DMS79 (cell line): ENCODE measurements at regions not wholly inside any gene's neighbourhood (a gene's known extent, or its start where the extent isn't known, plus 50 kb on each side); places are given as distances from the start of the nearest gene placed in this dataset.
"Not testable (repeated sequence)": the region's sequence is repeated elsewhere in the genome, so short reads cannot be mapped to it uniquely, and the experiment has no call there.

Experiments used
- DNase-seq: peaks from one replicate; lab custom pipeline; 2025; lab: John Stamatoyannopoulos, UW

DNA sequence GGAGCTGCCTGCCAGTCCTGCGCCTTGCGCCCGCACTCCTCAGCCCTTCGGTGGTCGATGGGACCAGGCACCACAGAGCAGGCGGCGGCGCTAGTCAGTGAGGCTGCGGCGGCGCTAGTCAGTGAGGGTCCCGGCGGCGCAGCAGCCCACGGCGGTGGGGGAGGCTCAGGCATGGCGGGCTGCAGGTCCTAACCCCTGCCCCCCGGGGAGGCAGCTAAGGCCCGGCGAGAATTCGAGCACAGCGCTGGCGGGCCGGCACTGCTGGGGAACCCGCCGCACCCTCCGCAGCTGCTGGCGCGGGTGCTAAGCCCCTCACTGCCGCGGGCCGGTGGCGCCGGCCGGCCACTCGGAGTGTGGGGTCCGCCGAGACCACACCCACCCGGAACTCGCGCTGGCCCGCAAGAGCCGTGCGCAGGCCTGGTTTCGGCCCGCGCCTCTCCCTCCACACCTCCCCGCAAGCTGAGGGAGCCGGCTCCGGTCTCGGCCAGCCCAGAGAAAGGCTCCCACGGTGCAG, 867.4 kb downstream of the DSC3 start:
- no peak for DNase-seq

DNA sequence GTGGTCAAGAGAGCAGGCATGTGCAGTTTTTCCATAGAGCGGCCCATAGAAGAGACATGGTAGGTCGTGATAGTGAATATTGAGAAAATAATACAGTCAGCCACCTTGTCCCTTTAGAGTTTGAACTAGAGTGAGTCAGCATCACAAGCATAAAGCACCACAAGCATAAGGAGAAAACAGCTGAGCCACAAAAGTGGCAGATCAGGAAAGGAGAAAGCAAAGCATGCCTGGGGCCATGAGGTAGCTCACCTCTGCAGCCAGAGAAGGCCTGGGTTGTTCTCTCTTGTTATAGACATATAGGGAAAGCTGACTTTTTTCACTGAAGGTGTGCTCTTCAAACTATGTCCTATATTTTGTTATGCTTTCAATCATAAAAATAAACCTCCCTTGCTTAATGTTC, 879.0 kb downstream of the DSC3 start:
- no peak for DNase-seq

DNA sequence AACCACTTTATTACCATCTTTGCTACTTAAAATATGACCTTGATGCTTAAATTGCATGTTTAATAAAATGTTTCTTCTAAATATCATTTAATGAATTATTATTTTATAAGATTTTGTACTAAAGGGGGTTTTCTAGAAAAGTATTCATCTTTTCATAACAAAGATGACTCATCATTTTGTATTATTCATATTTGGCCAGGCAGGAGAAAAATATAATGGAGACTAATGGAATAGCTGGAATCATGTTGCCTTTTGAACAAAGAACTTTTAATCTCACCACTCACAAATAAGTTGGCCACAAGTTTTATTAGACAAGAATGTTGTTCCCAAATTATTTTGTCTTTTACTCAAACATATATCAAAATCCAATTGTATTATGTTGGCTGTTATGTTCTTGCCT, 882.4 kb downstream of the DSC3 start:
- DNase-seq = no peak

DNA sequence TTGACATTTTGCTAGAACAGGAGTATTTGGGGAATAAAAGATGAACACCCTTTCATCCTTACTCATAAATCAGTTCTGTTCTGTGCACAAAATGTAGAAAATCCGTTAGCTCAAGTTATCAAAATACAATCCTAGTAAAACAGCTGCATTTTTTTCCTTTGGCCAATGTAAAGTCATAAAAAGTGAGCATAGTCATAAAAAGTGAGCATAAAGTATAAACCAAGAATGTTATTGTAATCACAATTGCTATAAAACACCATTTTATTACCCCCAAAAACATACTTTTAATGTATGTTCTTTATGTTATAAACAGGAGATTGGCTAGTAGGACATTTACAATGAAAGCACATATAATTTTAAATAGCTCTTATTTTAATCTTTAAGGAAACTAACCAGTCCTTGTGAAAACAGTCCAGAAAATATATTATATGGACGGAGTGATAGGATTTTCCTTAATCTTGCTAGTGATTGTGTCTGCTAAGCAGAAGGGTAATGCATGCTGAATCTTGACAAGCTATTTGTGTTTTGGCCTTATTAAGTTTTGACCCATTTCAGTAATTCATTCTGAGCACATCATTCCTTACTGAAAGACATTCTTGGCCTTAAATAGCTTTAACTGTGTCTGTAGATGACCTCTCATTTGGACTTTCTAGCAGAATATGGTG, 891.8 kb downstream of the DSC3 start:
- no peak for DNase-seq

DNA sequence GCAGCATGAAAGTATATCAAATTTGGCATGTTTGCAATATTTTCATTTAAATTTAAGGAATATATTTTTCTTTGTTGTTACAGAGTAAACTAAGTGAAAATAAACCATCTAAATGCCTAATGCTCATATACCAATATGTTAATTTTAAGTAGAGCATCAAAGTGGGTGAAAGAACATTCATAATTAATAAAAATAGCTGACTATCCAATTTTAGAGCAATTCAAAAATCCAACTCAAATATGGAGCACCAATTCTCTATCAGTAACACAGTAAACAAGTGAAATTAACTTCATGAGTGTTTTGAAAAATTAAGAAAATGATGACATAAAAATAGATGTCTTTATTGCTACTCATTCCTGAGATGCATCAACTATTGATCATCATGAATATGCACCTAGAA, 893.0 kb downstream of the DSC3 start:
- no peak for DNase-seq

DNA sequence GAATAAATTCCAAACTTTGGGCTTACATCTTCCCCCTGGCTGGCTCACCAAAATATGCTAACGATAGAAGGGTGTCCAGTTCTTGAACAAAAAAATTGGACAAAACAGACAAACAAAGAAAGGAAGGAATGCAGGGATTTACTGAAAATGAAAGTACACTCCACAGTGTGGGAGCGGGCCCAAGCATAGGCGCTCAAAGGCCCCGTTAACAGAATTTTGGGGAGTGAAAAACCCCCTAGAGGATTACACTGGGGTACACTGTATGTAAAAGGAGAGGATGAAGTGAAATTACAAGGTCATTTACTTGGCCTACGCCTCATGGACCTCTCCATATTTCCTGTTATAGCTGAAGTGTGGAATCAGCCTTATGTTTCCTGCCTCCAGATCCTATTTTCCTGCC, 899.7 kb downstream of the DSC3 start:
- no peak for DNase-seq

DNA sequence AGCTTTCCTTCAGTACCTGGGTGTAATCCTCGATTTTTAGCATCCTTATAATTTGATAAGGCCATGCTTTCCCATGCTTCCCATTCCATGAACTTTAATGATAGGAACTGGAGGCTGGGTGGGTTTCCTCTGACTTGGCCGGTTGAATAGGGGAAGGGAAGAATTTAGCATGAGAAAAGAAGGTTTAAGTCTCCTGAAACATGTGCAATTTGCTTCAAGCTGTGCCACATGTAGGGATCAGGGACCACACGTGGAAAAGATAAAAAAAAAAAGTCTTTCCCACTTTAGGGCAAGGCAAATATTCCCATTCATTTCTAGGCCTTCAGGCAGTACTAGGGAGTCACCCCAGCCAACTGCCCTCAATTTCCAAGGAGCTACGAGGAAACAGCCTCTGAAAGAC, 900.3 kb downstream of the DSC3 start:
- no peak for DNase-seq

DNA sequence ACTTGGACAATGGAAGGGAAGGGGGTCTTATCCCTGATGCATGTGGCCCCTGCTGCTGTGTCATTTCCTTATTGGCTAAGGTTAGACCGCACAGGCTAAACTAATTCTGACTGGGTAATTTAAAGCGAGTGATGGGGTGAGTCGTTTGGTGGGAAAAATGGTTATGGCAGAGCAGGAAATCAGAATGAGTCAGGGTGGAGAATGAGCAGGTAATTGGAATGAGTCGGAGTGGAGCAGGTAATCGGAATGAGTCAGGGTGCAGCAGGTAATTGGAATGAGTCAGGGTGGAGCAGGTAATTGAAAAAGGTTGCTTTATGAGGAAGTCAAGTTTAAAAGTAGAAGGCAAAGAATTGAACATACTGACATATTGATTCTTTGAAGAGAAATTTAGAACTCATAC, 901.0 kb downstream of the DSC3 start:
- DNase-seq = not testable (repeated sequence)

DNA sequence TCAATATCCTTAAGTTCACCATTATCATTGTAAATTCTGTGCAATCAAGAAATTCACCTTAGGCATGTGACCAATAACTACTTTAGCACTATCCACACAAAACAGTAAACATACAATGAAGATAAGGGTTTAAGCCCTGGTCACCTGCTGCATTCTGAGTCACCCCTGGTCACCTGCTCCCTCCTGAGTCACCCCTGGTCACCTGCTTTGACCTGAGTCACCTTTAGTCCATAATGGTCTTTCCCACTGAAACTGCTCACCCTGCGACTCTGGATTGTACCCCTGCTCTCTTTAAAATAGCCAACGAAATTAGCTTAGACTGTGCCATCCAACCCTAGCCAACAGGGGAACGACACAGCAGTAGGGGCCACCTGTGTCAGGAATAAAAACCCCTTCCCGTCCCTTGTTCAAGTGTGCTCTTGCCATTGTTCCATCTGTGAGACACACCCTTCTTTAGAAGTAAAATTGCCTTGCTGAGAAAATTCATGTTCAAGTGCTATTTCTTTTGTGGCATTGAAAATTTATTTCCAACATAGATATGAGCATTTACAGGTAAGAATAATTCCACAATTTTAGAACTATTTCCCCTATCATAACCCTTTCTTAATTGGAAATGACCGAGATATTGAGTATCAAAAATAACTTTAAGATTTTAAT, 902.8 kb downstream of the DSC3 start:
- DNase-seq = no peak

DNA sequence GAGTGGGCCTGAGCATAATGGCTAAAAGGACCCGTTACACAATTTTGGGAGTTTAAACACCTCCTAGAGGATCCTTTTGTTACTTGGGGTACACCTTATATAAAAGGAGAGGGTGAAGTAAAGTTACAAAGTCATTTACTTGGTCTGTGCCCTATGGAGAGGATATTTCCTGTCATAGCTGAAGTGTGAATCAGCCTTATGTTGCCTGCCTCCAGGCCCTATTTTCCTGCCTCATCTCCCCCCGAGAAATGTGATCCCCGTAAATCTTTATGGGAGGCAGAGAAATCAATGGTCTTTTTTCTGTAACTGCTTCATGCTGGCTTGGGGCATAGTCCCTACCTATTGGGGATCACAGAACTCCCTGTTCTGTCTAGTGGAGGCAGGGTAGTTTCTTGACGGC, 906.6 kb downstream of the DSC3 start:
- no peak for DNase-seq

DNA sequence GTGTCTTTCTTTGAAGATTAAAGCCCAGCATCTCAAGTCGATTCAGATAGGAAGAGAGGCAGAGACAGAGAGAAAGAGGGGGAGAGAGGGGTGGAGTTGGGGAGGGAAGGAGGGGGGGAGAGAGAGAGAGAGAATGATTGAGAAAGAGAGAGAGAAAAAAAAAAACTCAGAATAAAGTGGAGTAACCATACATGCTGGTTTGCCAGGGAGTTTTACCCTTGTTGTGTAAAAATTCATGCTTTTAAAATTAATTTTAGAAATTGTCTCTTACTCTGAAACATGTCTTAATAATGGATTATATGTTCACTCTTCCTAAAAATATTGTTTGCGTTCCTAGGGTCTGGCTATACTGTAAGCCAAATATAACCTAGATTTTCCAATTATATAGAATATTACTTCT, 908.5 kb downstream of the DSC3 start:
- no peak for DNase-seq

DNA sequence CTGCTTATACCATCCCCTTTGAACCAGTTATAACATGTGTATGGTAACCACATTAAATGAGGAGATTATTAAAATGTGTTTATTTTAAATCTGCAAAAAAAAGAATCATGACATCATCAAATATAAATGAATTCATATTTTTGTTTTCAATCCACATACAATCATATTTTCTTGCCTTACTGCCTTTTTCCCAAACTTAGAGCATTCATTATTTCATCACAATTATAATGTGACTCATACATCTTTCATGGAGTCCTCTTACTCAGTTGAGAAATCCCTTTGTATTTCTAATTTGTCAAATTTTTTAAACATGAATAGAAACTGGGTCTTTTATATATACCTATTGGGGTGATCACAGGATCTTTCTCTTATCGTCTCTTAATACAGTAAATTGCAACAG, 909.6 kb downstream of the DSC3 start:
- DNase-seq = no peak

DNA sequence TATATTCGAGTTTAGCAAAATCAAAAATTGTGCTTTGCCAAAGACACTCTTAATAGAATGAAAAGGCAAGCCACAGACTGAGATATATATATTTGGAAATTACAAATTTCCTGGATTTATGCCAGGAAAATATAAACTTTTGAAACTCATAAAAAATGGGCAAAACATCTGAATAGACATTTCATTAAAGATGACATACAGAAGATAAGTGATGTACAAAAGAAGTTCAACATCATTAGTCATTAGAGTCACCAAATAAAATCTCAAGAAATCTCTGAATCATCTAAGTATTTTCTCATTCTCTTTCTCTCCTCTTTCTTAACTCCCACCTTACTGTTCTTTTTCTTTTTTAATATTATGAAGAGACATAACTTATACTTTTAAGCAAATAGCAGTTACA, 921.1 kb downstream of the DSC3 start:
- DNase-seq = no peak

DNA sequence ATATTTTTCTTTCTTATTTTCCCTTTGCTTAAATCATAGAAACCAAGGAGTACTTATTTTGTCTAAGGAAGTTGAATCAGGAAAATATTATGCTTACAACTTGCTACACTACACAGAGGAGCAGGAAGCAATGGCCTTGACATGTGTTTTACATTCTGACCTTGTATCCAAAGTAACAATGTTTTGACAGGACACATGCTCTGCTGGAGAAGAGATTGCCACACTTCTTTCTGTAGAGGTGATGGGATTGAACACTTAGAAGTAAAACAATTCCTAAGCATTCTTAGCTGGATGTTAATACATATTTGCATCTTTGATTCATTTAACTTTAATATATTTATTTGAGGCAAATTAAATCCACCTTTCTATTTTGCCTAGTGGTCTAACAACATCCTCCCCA, 929.1 kb downstream of the DSC3 start:
- DNase-seq = no peak

DNA sequence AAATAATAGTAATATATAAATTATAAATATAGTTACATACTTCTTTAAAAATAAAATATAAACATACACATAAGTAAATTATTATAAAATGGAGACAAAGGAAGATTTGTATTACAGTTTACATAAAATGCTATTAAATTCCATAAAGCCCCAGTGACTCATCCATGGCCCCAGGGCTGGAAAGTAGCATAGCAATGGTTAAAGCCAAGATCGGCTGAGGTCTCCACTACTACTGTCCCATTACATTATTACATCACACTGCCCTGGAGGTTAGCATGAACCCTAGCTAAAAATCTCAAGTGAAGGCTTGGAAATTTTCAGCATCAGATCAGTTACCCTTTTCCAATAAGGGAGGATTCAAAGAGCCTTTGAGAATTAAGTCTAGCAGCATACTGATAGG, 936.2 kb downstream of the DSC3 start:
- DNase-seq = no peak

DNA sequence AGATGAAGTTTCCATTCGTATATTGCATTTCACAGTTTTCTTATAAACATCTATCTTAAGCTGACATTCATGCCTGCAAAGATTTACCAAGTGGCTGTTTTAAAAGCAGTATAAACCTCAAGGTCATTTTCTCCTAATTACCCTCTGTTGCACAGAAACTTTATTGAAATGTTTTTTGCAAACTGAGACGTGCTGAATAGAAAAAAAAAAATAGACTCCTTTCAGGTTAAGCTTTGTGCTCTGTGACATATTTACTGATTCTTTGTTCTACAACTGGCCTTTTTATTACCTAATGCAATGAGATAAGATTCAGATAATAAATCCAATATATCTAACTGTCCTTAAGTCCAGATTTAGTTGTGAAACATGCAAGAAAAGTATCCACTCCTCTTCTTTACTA, 938.7 kb downstream of the DSC3 start:
- DNase-seq = no peak

DNA sequence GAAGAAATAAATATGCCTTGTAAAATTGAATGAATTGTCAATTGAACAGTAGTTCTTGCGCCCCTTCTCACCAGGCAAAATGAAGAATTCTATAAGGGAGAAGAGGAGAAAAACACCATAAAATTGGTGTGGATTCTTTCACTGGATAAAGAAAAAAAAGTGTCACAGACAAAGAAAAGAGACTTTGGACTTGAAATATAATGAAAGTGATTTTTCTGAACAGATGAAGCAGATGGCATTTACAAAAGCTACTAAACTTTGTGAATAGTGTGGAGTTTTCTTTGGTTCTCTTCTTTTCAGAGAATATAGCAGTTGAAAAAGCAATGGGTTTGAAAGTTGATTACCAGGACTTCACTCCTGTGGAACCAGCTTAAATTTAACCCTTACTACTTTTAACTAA, 945.7 kb downstream of the DSC3 start:
- DNase-seq = no peak

DNA sequence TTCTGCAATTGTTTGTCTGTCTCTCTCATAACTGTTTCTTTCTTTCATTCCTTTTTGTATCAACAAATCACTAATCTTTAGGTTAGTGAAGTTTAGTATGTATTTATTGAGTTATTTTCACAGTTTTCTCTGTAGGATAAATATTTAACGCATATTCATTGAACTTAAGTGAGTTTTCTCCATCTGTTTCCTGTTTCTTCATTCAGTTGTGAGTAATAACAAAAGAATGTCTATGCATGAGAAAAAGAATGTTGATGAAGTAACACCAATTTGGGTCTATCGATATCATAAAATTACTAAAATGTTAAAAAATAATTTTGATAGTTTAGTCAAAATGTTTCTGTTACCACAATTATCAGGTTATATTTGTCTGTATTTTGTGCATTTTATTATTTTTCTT, 948.0 kb downstream of the DSC3 start:
- no peak for DNase-seq

DNA sequence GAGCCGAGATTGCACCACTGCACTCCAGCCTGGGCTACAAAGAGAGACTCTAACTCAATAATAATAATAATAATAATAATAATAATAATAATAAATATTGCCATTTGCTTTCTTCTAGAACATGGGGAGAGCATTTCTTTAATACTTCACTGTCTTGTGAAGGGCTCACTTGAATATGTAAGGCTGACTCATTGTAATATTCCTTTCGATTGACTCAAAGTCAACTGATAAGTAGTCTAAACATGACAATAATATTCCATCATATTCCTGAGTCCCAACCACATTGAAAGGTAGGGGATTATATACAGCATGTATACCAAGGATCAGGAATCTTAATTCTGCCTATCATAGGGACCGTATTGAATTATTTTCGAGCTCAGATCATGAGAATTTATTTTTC, 949.2 kb downstream of the DSC3 start:
- DNase-seq = no peak

DNA sequence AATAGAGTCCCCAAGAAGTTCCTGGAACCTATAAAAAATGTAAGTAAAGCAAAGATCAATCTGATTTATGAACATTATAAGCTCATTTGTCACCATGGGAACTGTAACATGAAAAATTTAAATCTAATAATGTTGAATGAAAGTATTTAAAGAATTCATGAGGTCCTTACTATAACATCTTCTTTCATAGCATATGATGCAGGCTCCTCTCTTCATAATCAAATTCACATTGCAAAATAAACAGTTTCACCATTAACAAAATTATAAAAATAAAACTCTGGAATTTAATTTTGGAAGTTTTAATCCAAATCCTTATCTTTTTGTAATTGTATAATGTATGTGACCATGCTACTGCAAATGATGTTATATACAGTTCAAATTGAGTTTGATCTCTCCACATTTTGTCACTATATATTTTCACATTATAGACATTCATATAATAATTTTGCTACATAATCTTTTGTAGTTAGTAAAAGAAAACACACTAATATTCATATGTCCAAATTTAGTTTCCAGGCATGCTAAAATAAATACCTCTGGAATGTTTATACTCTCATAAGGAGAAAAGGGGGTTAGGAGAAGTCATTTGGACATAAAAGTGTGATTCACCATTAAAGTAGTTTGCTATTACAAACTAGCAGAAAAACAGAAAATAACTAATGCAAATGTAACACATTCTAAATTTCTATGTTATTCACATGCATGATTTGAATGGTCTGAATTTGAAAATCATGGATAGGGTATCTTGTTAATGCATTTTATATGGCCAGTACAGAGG, 954.1 kb downstream of the DSC3 start:
- DNase-seq = no peak

DNA sequence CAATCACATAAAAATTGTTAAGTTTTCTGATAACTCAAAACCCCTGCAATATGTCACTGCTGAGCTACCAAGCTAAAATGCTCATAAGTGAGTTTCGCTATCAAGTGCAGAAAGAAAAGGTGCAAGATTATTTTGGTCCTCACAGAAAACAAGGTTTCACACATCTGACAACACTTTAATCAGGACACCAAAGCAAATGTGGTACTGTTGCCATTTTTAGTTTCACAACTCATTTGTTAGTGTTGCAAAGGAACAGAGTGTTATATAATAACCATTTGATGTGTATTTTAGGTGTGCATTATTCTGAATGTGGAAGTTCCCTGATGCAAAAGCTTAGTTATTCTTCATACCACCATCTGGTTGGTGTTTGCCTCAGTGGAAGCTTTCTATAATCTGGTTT, 956.2 kb downstream of the DSC3 start:
- DNase-seq = no peak

DNA sequence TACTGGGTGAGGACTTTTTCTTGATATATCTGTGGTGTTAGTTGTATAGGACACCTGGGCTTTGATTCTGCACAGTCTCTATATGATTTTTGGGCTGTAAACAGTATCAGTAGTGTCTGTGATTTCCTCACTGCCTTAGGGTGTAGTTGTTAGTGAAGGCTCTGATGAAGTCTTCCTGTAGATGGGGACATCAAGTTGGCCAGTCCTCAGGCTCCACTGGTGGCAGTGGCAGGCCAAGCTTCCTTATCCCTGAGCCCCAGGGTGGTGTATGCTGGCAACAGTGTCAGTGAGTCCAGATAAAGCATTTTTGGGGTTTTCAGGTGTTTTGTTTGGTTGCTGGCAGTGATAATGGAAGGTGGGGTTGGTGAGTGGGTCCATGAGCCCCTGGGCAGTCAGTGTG, 961.4 kb downstream of the DSC3 start:
- no peak for DNase-seq
